ENCODE measurements at regions not wholly inside any gene's neighbourhood (a gene's known extent, or its start where the extent isn't known, plus 50 kb on each side); places are given as distances from the start of the nearest gene placed in this dataset.

DNA sequence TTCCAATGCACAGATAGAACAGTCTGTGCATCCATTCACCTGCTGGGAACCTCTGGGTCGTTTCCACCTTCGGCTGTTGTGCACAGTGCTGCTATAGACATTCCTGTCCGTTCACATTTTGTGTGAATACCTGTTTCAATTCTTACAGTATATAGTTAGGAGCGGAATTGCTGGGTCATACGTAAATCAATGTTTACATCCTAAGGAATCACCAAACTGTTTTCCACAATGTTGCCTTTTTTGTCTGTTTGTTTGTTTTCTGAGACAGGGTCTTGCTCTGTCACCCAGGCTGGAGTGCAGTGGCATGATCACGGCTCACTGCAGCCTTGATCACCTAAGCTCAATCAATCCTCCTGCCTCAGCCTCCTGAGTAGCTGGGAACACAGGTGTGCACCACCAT is 158.3 kb downstream of the CRYBB2 start:
- TF ChIP-seq CTCF (IDR thresholded peaks at IDR 0.05; ENCODE audit: low read depth, low read length, missing control alignments), result no peak
- no peak overlapping the region for H3K4me3 ChIP-seq (replicated peaks; ENCODE audit: low read depth, low read length)
- DNase-seq (ENCODE audit: extremely low read depth, low read depth), result no peak

DNA sequence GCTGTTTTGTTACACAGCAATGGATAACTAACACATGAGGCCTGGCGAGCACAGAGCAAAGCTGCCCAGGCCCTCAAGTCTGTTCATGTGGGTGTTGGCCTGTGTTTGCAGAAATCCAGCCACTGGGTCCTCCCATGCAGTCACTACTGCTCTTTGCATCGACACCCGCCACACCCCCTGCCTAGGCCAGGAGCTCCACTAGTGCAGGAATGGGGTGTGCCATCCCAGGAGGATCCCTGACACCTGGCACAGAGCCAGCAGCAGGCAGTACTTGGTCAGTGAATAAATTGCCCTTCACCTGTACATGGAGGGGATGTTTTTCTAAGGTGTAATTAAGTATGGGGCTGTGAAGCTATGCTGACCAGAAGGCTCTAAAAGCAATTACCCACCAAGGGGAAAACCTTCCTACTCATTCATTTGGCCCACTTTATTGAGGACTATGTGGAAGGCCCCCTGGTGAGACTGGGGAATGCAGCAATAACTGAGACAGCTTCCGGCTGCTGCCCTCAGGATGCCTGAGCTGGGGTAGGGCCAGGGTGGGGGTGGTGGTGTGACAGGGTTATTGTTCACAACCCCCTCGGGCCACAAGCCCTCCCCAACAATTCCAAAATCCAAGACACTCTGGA is 160.8 kb downstream of the CRYBB2 start:
- DNase-seq (ENCODE audit: extremely low read depth, low read depth), result no peak
- TF ChIP-seq CTCF (IDR thresholded peaks at IDR 0.05; ENCODE audit: low read depth, low read length, missing control alignments), result no peak
- no peak overlapping the region for H3K4me3 ChIP-seq (replicated peaks; ENCODE audit: low read depth, low read length)

- TF ChIP-seq CTCF (IDR thresholded peaks at IDR 0.05; ENCODE audit: low read depth, low read length, missing control alignments), result no peak
- H3K4me3 ChIP-seq (replicated peaks; ENCODE audit: low read depth, low read length), result no peak overlapping the region
- DNase-seq (ENCODE audit: extremely low read depth, low read depth), result no peak
Observed at GRCh38 chr22:25382762-25383161, 163.3 kb downstream of the CRYBB2 start.

GRCh38 chr22:25383278-25383820 is 163.9 kb downstream of the CRYBB2 start:
- no peak for DNase-seq (ENCODE audit: extremely low read depth, low read depth)
- H3K4me3 ChIP-seq (replicated peaks; ENCODE audit: low read depth, low read length), result no peak overlapping the region
- TF ChIP-seq CTCF (IDR thresholded peaks at IDR 0.05; ENCODE audit: low read depth, low read length, missing control alignments), result no peak

DNA sequence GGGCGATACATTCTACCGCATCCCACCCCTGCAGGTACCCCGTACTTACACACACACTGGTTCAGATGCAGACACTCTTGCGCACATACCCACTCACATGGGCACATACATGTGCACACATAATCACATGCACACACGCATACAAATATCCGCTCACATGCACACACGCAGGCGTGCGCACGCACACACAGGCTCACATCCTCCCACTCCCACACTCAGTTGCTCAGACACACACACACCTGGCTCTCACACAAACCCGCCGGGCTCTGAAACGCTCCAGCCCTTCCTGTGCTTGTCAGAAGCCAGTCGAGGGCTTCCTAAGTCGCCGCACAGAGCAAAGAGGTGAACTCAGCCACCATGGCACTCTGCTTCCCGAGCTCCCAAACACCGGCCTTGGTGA is 164.5 kb downstream of the CRYBB2 start:
- no peak overlapping the region for H3K4me3 ChIP-seq (replicated peaks; ENCODE audit: low read depth, low read length)
- DNase-seq (ENCODE audit: extremely low read depth, low read depth), result no peak
- TF ChIP-seq CTCF (IDR thresholded peaks at IDR 0.05; ENCODE audit: low read depth, low read length, missing control alignments), result no peak

- no peak for TF ChIP-seq CTCF (IDR thresholded peaks at IDR 0.05; ENCODE audit: low read depth, low read length, missing control alignments)
- no peak overlapping the region for H3K4me3 ChIP-seq (replicated peaks; ENCODE audit: low read depth, low read length)
- DNase-seq (ENCODE audit: extremely low read depth, low read depth), result no peak
Observed at GRCh38 chr22:25386538-25386884, 167.1 kb downstream of the CRYBB2 start.

DNA sequence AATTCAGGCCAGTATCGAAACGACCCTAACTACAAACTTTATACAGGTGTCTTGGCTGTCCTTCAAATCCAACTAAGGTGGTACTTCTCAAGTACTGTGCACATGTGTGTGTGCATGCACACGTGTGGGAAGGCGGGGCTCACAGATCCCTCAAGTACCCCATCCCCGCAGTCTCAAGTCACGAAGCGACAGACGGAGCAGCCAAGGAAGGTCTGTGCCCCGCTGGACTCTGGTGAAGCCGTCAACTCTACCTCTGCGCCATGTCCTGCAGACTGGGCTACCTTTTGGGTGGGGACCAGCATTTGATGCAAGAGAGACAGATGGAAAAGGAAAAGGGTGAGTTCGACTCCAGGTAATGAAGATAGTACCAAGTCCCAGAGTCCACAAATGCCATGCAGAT is 169.0 kb downstream of the CRYBB2 start:
- TF ChIP-seq CTCF (IDR thresholded peaks at IDR 0.05; ENCODE audit: low read depth, low read length, missing control alignments), result no peak
- no peak overlapping the region for H3K4me3 ChIP-seq (replicated peaks; ENCODE audit: low read depth, low read length)
- DNase-seq (ENCODE audit: extremely low read depth, low read depth), result no peak

All from HFF-Myc (cell line).